ENCODE measurements at regions not wholly inside any gene's neighbourhood (a gene's known extent, or its start where the extent isn't known, plus 50 kb on each side); places are given as distances from the start of the nearest gene placed in this dataset.
"Not testable (repeated sequence)": the region's sequence is repeated elsewhere in the genome, so short reads cannot be mapped to it uniquely, and the experiment has no call there.

GRCh38 chr18:58805467-58806187, 59.0 kb upstream of the ZNF532 start:
- Mint-ChIP-seq H3K4me1 (no peaks in the 10 kb centered on the region), H3K9me3 (no peaks in the 10 kb centered on the region), H3K27me3 (peaks cover 72% of the 10 kb centered on the region), H3K4me3 (no peak overlapping the region), H3K27ac (no peak overlapping the region), H3K36me3 (no peaks in the 10 kb centered on the region)
- DNase-seq = no peak

- Mint-ChIP-seq H3K9me3 (no peaks in the 10 kb centered on the region), H3K36me3 (no peaks in the 10 kb centered on the region), H3K27ac (no peak overlapping the region), H3K4me1 (no peaks in the 10 kb centered on the region), H3K4me3 (no peak overlapping the region), H3K27me3 (peaks cover 76% of the 10 kb centered on the region)
- no peak for DNase-seq
Measured at GRCh38 chr18:58806826-58807714, 57.6 kb upstream of the ZNF532 start.

- H3K4me1 Mint-ChIP-seq = no peaks in the 10 kb centered on the region
- H3K4me3 Mint-ChIP-seq = no peak overlapping the region
- H3K36me3 Mint-ChIP-seq = no peaks in the 10 kb centered on the region
- H3K9me3 Mint-ChIP-seq = no peaks in the 10 kb centered on the region
- peaks cover 76% of the 10 kb centered on the region for H3K27me3 Mint-ChIP-seq
- no peak overlapping the region for H3K27ac Mint-ChIP-seq
- DNase-seq = no peak
Measured at GRCh38 chr18:58807766-58808165, 56.9 kb upstream of the ZNF532 start.

- no peaks in the 10 kb centered on the region for H3K9me3 Mint-ChIP-seq
- H3K36me3 Mint-ChIP-seq = no peaks in the 10 kb centered on the region
- no peak for DNase-seq
- no peak overlapping the region for H3K27ac Mint-ChIP-seq
- no peak overlapping the region for H3K4me3 Mint-ChIP-seq
- peaks cover 78% of the 10 kb centered on the region for H3K27me3 Mint-ChIP-seq
- H3K4me1 Mint-ChIP-seq = no peaks in the 10 kb centered on the region
Measured at GRCh38 chr18:58808349-58808748, 56.3 kb upstream of the ZNF532 start.

- H3K4me3 Mint-ChIP-seq, DNase-seq, H3K27ac Mint-ChIP-seq, H3K9me3 Mint-ChIP-seq, H3K4me1 Mint-ChIP-seq, H3K36me3 Mint-ChIP-seq: not testable (repeated sequence)
- H3K27me3 Mint-ChIP-seq = peaks cover 87% of the 10 kb centered on the region
Measured at GRCh38 chr18:58811859-58812258, 52.8 kb upstream of the ZNF532 start.

GRCh38 chr18:58813105-58813504, 51.6 kb upstream of the ZNF532 start:
- H3K27ac Mint-ChIP-seq = no peak overlapping the region
- no peak for DNase-seq
- H3K36me3 Mint-ChIP-seq = no peaks in the 10 kb centered on the region
- H3K9me3 Mint-ChIP-seq = peaks cover 6% of the 10 kb centered on the region
- H3K27me3 Mint-ChIP-seq = peaks cover 87% of the 10 kb centered on the region
- no peaks in the 10 kb centered on the region for H3K4me1 Mint-ChIP-seq
- H3K4me3 Mint-ChIP-seq = no peak overlapping the region

GRCh38 chr18:58813561-58814225, 51.0 kb upstream of the ZNF532 start:
- H3K36me3 Mint-ChIP-seq = no peaks in the 10 kb centered on the region

GRCh38 chr18:58814317-58814716, 50.4 kb upstream of the ZNF532 start:
- DNase-seq = no peak
- Mint-ChIP-seq H3K27ac (no peak overlapping the region), H3K9me3 (peaks cover 6% of the 10 kb centered on the region), H3K36me3 (no peaks in the 10 kb centered on the region), H3K4me3 (no peak overlapping the region), H3K4me1 (peaks cover 7% of the 10 kb centered on the region), H3K27me3 (peaks cover 90% of the 10 kb centered on the region)

More at GRCh38 chr18:58813561-58814225, 51.0 kb upstream of the ZNF532 start:
- Mint-ChIP-seq H3K4me1 (peaks cover under 1% of the 10 kb centered on the region), H3K27ac (no peak overlapping the region), H3K27me3 (peaks cover 87% of the 10 kb centered on the region), H3K4me3 (no peak overlapping the region), H3K9me3 (peaks cover 6% of the 10 kb centered on the region)
- no peak for DNase-seq

Measured in activated naive CD8-positive, alpha-beta T cell treated with anti-CD3 and anti-CD28 coated beads for 36 hours (primary cell).